HEK293T (cell line): ENCODE measurements at regions not wholly inside any gene's neighbourhood (a gene's known extent, or its start where the extent isn't known, plus 50 kb on each side); places are given as distances from the start of the nearest gene placed in this dataset.
"Not testable (repeated sequence)": the region's sequence is repeated elsewhere in the genome, so short reads cannot be mapped to it uniquely, and the experiment has no call there.

ENCODE experiments used
- ARNT ChIP-seq: fragments of 450-650 bp; IDR thresholded peaks from 2 replicates; pipeline ENCODE4 v1.6.1; 2017; ENCODE audit warnings: mild to moderate bottlenecking
- ELF4 ChIP-seq: fragments of 450-650 bp; IDR thresholded peaks from 2 replicates; pipeline ENCODE4 v1.6.1; 2017; ENCODE audit warnings: antibody characterized with exemption
- FOXA1 ChIP-seq: fragments of 450-650 bp; IDR thresholded peaks from 2 replicates; pipeline ENCODE4 v1.6.1; 2016; ENCODE audit warnings: mild to moderate bottlenecking
- FOXK2 ChIP-seq: fragments of 450-650 bp; IDR thresholded peaks from 2 replicates; pipeline ENCODE4 v1.6.1; 2016; ENCODE audit warnings: mild to moderate bottlenecking
- L3MBTL2 ChIP-seq: fragments of 450-650 bp; conservative IDR thresholded peaks from 2 replicates; pipeline ENCODE4 v1.6.1; 2016; ENCODE audit warnings: mild to moderate bottlenecking
- LEF1 ChIP-seq: fragments of 450-650 bp; IDR thresholded peaks from 2 replicates; pipeline ENCODE4 v1.6.1; 2017; ENCODE audit warnings: mild to moderate bottlenecking, borderline replicate concordance
- TARDBP ChIP-seq: fragments of 450-650 bp; IDR thresholded peaks from 2 replicates; pipeline ENCODE4 v1.6.1; 2016
- ZNF384 ChIP-seq: fragments of 450-650 bp; IDR thresholded peaks from 2 replicates; pipeline ENCODE4 v1.6.1; 2016

- TF ChIP-seq FOXA1, ELF4, ARNT, TARDBP, LEF1, ZNF384, L3MBTL2, FOXK2: not testable (repeated sequence)
These were observed 189.2 kb upstream of the WSB1 start for GRCh38 chr17:27104605-27105221.
